Muscle of leg (tissue), 3 donors: ENCODE measurements at regions not wholly inside any gene's neighbourhood (a gene's known extent, or its start where the extent isn't known, plus 50 kb on each side); places are given as distances from the start of the nearest gene placed in this dataset.
"Not testable (repeated sequence)": the region's sequence is repeated elsewhere in the genome, so short reads cannot be mapped to it uniquely, and the experiment has no call there.

ENCODE experiments used
- DNase-seq: peaks from one replicate; pipeline ENCODE4 v3.0.0; 2013
- H3K27ac ChIP-seq: one replicate; pipeline ENCODE4 v1.5.1; 2013; ENCODE audit warnings: mild to moderate bottlenecking, low read length, control low read depth
- H3K27me3 ChIP-seq: one replicate; pipeline ENCODE4 v1.6.1; 2013; ENCODE audit warnings: low read length; ENCODE audit not compliant: control insufficient read depth, insufficient read depth
- H3K36me3 ChIP-seq: one replicate; pipeline ENCODE4 v1.6.1; 2013; ENCODE audit warnings: low read length; ENCODE audit not compliant: control insufficient read depth, insufficient read depth
- H3K4me1 ChIP-seq: one replicate; pipeline ENCODE4 v1.6.1; 2013; ENCODE audit warnings: low read length; ENCODE audit not compliant: control insufficient read depth, insufficient read depth
- H3K4me3 ChIP-seq: one replicate; pipeline ENCODE4 v1.5.1; 2013; ENCODE audit warnings: low read length, control low read depth
- H3K9me3 ChIP-seq: replicated peaks from 2 replicates; pipeline ENCODE4 v1.6.1; 2013; ENCODE audit warnings: low read depth, low read length; ENCODE audit not compliant: control insufficient read depth
- WGBS: methylation state at CpG from one replicate; pipeline ENCODE4 v1.1.5; 2013; ENCODE audit warnings: missing lambda C conversion rate; ENCODE audit not compliant: insufficient coverage; 5-methylcytosine and 5-hydroxymethylcytosine counted together

DNA sequence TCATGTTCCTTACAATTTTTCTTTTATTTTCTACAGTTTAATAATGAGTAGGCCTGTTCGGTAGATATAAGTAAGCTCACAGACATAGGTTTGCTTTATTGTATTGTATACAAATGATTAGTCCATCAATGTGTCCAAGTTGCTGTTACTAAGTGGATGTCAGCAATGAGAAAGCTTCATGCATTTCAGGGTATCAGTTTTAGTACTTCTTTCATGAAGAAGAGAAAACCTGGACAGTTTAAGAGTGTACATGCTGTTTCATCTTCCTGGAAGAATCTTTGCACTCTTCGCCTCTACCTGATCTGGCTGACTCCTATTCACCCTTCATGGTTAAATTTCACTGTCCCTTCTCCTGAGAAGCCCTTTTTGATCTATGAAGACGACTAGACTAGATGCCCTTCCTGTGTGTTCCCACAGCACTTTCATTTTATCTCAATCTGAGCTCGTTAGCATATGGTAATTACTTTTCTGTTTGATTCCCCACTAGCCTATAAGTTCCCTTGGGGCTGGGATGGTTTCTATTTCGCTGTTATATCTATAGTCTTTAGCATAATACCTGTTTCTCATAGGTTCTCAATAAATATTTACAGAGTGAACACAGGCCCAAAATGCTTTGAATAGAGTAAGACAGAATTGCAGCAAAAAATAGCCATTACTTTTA lies 70.7 kb downstream of the CETN3 start:
- H3K4me1 ChIP-seq: no peaks in the 10 kb centered on the region
- H3K4me3 ChIP-seq: no peak overlapping the region
- H3K27ac ChIP-seq: no peak overlapping the region
- no peaks in the 10 kb centered on the region for H3K9me3 ChIP-seq
- no peak for DNase-seq
- no peaks in the 10 kb centered on the region for H3K27me3 ChIP-seq
- H3K36me3 ChIP-seq: no peaks in the 10 kb centered on the region
- 92% methylated on average over 1 of the region's 5 CpGs for WGBS

DNA sequence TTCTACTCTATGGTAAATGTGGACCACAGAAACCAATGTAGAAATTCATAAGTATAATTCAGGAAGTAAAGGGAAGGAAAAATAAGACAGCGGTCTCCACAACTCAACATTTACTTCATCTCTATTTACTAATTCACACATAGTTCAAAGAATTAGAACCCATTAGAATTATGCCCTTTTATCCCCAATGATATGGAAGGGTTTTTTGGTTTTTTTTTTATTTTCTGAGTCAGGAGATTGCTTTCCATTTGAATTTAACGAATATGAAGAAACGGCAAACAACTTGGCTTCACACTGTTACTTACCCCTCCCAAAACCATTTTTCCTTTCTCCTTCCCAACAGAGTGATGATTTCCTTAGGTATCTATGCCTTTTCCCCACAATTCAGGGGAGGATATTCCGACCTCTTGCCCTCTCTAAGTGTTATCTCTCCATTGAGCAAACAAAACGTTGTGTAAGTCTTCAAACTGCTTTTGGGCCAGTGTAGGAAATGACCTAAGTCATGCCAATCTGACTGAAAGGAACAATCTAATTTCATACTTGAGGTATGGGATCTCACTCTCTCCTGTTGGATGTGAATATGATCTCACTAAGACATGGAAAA lies 72.0 kb downstream of the CETN3 start:
- H3K27ac ChIP-seq: no peak overlapping the region
- no CpG with 5 or more reads among the region's 5 CpGs for WGBS
- no peaks in the 10 kb centered on the region for H3K9me3 ChIP-seq
- no peaks in the 10 kb centered on the region for H3K4me1 ChIP-seq
- DNase-seq: no peak
- no peak overlapping the region for H3K4me3 ChIP-seq
- H3K36me3 ChIP-seq: no peaks in the 10 kb centered on the region
- H3K27me3 ChIP-seq: no peaks in the 10 kb centered on the region

DNA sequence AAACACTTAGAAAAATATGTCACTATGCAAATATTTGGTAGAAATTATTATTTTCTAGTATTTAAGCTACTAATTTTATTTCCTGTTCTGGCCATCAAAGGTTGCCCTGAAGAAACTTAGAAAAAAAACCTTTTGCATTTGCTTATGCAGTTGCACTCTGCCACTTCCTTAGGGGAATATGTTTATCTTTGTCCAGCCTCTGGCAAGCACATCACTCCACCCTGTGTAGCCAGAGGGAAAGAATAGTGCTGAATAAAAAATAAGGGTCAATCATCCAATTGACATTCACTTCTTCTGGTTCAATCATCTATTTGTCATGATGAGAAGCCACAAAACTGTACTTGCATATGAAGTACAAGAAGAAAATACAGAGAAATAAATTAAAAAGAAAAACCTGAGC lies 72.8 kb downstream of the CETN3 start:
- Histone ChIP-seq H3K27ac (no peak overlapping the region), H3K4me3 (no peak overlapping the region), H3K27me3 (no peaks in the 10 kb centered on the region), H3K36me3 (no peaks in the 10 kb centered on the region), H3K4me1 (no peaks in the 10 kb centered on the region), H3K9me3 (no peaks in the 10 kb centered on the region)
- DNase-seq: no peak

DNA sequence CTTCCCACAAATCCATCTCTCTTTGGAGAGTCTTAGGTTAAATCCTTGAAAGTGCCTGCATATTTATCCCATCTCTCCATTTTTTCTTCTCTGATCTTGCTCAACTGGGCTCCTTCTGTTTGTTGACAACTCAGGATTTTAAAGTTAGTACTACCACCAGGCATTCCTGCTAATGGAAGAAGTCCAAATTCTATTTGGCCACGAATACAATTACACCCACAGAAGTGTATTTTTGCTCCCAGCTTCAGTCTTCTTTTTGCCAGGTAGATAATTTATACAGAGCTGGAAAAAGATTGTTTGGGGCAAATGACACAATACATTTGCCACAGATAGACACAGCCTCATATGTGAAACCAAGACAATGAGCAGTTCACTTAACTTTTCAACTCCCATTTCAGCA lies 74.8 kb downstream of the CETN3 start:
- no peaks in the 10 kb centered on the region for H3K36me3 ChIP-seq
- H3K4me1 ChIP-seq: no peaks in the 10 kb centered on the region
- whole genome bisulfite sequencing: no CpG with 5 or more reads among the region's 1 CpG
- no peak overlapping the region for H3K4me3 ChIP-seq
- no peak overlapping the region for H3K27ac ChIP-seq
- no peak for DNase-seq
- H3K9me3 ChIP-seq: no peaks in the 10 kb centered on the region
- H3K27me3 ChIP-seq: no peaks in the 10 kb centered on the region

DNA sequence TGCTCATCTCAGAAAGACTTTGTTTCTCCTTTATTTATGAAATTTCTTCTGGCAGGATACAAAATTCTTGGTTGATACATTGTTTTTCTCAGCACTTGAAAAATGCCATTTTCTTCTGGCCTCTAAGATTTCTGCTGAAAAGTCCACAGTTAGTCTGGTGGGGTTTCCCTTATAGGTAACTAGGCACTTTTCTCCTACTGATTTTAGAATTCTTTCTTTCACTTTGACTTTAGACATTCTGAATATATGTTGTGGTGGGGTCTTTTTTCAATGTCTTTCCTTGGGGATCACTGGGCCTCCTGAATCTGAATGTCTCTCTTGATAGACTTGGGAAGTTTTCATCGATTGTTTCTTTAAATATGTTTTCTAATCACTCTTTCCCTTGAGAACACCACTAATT lies 79.6 kb downstream of the CETN3 start:
- no CpG with 5 or more reads among the region's 1 CpG for WGBS
- Histone ChIP-seq H3K4me3 (no peak overlapping the region), H3K27ac (no peak overlapping the region), H3K27me3 (no peaks in the 10 kb centered on the region), H3K4me1 (no peaks in the 10 kb centered on the region), H3K36me3 (no peaks in the 10 kb centered on the region), H3K9me3 (no peaks in the 10 kb centered on the region)
- no peak for DNase-seq

DNA sequence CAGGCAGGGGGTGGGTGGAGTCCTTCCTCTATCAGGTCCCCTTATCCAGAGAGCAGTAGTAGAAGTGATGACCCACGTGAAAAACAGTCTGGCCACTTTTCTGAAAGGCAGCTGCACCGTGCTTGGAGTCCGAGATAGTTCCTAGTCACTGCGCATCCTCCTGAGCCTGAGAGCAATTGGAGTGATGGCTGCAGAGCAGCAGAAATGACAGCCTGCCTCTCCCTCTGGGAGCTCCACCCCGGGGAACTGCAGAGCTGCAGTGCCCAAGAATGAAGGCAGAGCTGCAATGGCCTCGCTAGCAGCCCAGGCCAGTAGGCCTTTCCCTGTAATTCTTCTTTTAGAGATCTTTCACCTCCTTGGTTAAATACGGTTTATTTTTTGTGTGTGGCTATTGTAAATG lies 82.6 kb downstream of the CETN3 start:
- Histone ChIP-seq H3K27me3 (no peaks in the 10 kb centered on the region), H3K4me1 (no peaks in the 10 kb centered on the region), H3K4me3 (no peak overlapping the region), H3K27ac (no peak overlapping the region), H3K9me3 (no peaks in the 10 kb centered on the region), H3K36me3 (no peaks in the 10 kb centered on the region)
- WGBS: 77% methylated on average over 4 of the region's 7 CpGs
- DNase-seq: no peak

DNA sequence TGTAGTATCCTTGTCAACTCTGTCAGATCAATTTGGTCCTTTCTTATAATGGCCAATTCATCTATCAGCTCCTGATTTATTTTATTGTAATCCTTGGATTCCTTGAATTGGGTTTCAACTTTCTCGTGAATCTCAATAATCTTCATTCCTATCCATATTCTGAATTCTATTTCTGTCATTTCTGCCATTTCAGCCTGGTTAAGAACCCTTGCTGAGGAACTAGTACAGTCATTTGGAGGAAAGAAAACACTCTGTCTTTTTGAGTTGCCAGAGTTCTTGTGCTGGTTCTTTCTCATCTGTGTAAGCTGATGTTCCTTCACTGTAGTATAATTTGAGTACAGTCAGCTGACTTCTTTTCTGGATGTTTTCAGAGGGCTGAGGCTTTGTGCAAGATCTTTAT lies 84.5 kb downstream of the CETN3 start:
- no peaks in the 10 kb centered on the region for H3K36me3 ChIP-seq
- H3K27ac ChIP-seq: no peak overlapping the region
- no peak for DNase-seq
- no CpG with 5 or more reads among the region's 1 CpG for WGBS
- no peaks in the 10 kb centered on the region for H3K27me3 ChIP-seq
- no peaks in the 10 kb centered on the region for H3K4me1 ChIP-seq
- H3K9me3 ChIP-seq: peaks cover 2% of the 10 kb centered on the region
- H3K4me3 ChIP-seq: no peak overlapping the region

DNA sequence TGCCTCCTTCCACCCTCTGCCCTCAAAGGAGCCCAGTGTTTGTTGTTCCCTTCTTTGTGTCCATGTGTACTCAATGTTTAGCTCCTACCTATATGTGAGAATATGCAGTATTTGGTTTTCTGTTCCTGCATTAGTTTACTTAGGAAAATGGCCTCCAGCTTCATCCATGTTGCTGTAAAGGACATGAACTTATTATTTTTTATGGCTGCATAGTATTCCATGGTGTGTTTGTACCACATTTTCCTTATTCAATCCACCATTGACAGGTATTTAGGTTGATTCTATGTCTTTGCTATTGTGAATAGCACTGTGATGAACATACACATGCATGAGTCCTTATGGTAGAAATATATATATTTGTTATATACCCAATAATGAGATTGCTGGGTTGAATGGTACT lies 89.2 kb downstream of the CETN3 start:
- H3K4me1 ChIP-seq, H3K4me3 ChIP-seq, H3K27me3 ChIP-seq, DNase-seq, H3K36me3 ChIP-seq, H3K9me3 ChIP-seq, H3K27ac ChIP-seq: not testable (repeated sequence)

DNA sequence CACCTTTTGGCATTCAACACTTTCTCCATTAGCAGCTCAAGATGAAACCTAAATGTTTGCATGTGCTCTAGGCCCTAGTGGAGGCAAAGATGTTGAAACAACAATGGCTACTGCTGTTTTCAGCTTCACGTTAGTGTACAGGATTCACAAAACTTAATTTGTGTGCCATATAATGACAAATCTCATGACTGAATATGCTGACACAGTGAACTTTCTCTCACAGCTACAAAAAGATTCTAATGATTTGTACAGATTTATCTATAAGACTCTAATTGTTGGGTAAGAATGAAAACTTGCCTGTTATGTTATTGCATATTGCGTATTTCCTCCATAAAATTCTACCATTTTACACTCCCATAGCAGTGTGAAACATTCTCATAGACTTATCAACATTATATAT lies 97.5 kb downstream of the CETN3 start:
- no peaks in the 10 kb centered on the region for H3K27me3 ChIP-seq
- H3K36me3 ChIP-seq: no peaks in the 10 kb centered on the region
- no peak for DNase-seq
- no peaks in the 10 kb centered on the region for H3K9me3 ChIP-seq
- no peaks in the 10 kb centered on the region for H3K4me1 ChIP-seq
- H3K4me3 ChIP-seq: no peak overlapping the region
- WGBS: no CpG with 5 or more reads among the region's 2 CpGs
- H3K27ac ChIP-seq: no peak overlapping the region

DNA sequence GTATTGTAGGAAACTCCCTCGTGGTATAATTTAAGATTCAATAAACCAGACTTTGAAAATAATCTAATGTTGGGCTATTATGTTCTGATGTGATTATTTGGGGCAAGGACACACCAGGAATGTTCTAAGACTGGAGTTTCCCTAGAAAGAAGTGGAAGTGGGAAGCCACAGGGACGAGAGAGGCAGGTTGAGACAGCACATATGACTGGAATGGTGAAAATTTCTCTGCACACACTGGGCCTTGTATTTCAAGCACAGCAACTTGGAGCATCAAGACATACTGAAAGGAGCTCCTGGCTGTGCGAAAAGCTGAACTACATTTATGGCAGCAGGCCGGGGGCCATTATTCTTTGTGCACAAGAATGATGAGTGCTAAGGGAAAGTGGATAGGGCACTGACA lies 98.2 kb downstream of the CETN3 start:
- H3K27me3 ChIP-seq: no peaks in the 10 kb centered on the region
- no peak overlapping the region for H3K27ac ChIP-seq
- H3K9me3 ChIP-seq: no peaks in the 10 kb centered on the region
- no peaks in the 10 kb centered on the region for H3K36me3 ChIP-seq
- WGBS: 74% methylated on average over 3 of the region's 4 CpGs
- no peaks in the 10 kb centered on the region for H3K4me1 ChIP-seq
- no peak overlapping the region for H3K4me3 ChIP-seq
- DNase-seq: no peak
